GM23248 (cell line): ENCODE measurements at regions not wholly inside any gene's neighbourhood (a gene's known extent, or its start where the extent isn't known, plus 50 kb on each side); places are given as distances from the start of the nearest gene placed in this dataset.

Experiments used
- EZH2 ChIP-seq: fragments of 200-600 bp; sonication (generic); IDR thresholded peaks from 2 replicates; pipeline ENCODE4 v1.6.1; 2018; ENCODE audit warnings: antibody characterized with exemption, mild to moderate bottlenecking; ENCODE audit not compliant: insufficient read depth, poor library complexity, severe bottlenecking
- EZH2phosphoT487 ChIP-seq: fragments of 200-600 bp; sonication (generic); IDR thresholded peaks from 2 replicates; pipeline ENCODE4 v1.6.1; 2018; ENCODE audit warnings: antibody characterized with exemption, moderate library complexity, mild to moderate bottlenecking, low read depth; ENCODE audit not compliant: insufficient read depth

- TF ChIP-seq EZH2phosphoT487 (no peak), EZH2 (no peak)
These were observed 163.0 kb downstream of the SCG2 start for GRCh38 chr2:223439184-223439583.
